EH (cell line): ENCODE measurements at regions not wholly inside any gene's neighbourhood (a gene's known extent, or its start where the extent isn't known, plus 50 kb on each side); places are given as distances from the start of the nearest gene placed in this dataset.
A peak's percentile ranks its signal among the peaks of the same experiment; 100 is the strongest.

ENCODE experiments used
- DNase-seq: peaks from one replicate; pipeline ENCODE4 v3.0.0-alpha.2; 2015; ENCODE audit warnings: low read depth

DNA sequence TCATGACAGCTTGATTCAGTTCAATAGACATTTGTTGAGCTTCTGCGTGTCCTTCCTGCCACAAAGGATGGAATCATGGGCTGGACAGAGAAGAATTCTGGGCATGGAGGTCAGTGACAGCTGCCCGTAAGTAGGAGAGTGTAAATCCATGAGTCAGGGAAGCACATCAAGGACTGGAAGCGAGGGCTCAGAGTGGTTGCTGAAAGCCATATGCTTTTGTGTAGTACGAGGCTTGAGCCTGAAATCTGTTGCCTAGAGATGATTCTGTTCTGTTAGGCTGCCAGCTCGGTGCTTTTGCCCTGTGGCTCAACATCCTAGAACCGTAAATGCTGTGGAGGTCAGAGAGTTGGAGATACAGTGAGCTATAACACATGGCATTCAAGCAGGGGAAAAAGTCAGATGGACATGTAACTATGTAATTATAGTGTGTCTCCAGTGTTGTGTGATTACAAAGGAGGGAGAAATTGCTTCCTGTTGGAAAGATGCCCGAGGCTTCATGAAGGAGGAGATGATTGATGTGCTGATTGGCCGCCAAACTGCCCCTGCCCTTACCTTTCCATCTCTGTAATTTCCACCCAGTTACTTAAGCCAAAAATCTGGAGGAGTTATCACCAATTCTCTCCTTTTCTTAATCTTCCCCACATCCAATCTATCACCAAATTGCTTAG is 92.8 kb upstream of the CACNA1E start:
- no peak for DNase-seq

DNA sequence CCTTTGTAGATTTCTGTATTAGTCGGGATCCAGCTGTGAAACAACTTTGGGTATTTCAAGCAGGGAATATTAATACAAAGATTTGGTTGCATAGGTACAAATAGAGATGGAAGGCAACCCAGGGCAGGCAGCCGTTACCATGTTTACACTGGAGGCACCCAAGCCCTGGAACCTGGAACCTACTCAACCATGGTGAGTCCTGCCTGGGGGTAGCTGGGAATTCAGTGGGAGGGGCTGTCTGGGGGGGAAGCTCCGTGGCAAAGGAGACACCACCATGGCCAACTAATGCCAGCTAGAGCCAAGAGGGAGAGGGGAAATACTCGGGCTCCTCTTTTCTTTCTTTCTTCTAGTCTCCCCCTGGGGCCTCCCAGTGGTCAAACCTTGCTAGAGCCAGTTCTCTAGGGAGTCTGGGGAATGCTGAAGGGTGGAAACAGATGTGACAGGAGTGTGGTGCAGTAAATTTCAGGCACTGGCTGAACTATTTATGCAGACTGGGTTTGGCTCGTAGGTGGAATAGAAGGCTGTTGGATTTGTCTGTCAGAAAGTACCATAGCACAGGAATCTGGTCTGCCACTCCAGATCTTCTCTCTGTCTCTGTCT is 91.9 kb upstream of the CACNA1E start:
- DNase-seq: no peak

DNA sequence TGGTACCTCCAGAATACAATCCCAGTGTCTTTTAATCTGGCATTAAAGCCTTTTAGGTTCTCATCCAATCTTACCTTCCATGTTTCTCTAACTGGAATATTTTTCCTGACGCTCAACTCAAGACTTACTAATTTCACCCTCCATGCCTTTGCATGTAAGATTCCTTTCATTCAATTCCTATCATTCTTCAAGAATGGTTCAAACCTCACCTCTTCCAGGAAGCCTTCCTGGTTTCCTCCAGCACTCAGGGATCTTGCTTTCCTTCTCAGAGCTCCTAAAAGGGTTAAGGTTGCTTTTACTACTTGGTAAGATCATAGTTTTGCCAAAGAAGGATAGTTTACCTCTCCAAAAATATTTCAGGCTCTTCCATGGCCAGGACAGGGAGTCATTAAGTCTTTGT is 91.2 kb upstream of the CACNA1E start:
- DNase-seq: no peak

DNA sequence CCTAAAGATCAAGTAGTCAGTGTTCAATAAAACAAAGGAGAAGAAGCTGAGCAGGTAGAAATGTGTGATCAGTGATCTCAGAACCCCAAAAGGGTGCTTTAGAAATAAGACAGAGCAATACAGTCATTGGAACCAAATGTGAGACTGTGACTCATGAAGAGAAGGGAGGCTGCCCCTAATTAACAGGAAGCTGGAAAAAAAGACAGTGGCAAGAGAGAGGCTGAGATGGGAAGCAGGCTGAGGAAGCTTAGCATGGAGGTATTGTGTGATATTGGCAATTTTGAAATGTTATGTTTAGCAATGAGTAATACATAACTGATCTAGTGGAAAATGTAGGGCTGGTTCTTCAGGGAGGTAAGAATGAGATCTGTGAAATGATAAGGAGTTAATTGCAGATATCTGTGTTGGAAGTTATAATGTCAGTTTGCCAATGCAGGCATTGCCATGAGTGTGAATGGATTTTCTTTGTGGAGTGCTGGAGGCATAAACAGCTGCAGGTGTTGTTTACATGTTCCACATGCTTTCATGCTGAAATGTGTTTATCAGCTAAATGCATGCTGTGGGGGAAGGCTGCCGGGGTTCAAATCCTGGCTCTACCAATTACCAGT is 90.6 kb upstream of the CACNA1E start:
- DNase-seq: peak; percentile 4

DNA sequence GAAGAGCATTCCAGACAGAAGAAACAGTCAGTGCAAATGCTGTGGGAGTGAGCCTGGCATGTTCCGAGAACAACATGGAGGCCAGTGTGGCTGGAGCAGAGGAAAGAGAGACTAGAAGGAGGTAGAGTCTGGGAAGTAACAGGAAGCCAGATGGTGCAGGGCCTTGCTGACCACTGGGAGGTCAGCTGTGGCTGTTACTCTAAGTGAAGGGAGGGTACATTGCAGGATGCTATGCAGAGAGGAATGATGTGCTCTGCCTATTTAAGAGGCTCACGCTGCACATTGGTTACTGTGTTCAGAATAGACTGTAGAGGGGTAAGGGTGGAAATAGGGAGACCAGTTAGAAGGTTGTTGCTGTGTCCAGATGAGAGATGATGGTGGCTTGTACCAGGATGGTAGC is 88.6 kb upstream of the CACNA1E start:
- no peak for DNase-seq

DNA sequence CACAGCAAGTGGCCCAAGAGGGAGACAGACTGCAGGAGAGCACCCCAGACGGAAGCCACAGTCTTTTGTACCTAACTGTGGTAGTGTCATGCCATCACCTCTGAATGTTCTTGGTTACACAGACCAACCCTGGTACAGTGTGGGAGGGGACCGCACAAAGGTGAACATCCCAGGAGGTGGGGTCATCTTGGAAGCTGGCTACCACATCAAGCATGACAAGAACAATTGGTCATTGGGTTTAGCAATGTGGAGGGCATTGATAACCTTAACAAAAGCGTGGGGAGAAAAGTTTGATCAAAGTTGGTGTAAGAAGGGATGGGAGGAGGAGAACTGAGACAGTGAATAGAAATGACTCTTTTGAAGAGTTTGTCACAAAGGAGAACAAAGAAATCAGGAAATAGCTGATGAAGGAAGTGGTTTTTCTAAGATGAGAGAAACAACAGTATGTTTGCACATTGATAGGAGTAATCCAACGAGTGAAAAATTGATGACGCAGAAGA is 87.1 kb upstream of the CACNA1E start:
- no peak for DNase-seq

DNA sequence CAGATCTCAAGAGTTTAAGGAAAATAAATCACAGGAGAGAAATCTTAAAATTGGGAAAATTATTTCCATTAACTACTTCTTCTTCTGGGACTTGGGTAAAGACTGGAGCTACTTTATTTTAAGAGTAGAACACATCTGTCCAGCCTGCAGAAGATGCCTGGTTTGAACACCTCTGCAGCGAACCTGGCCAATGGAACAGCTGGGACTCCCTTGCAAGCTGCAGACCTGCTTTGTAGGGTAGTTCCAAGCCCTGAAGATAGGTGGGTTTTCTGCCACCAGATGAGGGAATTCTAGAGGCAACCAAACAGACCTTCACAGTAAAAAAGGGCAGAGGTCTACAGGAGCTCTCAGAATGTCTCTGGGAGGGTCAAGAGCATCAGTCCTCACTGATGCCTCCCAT is 86.5 kb upstream of the CACNA1E start:
- DNase-seq: no peak

DNA sequence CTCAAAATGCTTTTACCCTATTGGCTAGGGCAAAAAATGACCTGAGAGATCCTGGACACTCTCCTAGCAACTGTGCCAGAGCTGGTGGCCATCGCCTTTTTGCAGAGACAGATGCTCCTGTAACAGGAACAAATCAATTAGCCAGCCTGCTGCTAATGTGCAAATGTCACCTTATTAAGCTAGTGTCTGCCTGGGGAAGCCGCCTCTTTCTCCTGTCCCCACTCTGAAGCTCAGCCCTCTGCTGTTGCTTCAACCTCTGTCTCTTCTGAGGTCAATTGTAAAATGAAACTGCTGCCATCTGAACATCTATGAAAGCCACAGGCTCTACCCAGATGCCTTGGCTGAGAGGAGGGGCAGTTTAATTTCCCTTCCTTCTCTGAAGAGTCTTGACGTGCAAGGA is 85.5 kb upstream of the CACNA1E start:
- no peak for DNase-seq

DNA sequence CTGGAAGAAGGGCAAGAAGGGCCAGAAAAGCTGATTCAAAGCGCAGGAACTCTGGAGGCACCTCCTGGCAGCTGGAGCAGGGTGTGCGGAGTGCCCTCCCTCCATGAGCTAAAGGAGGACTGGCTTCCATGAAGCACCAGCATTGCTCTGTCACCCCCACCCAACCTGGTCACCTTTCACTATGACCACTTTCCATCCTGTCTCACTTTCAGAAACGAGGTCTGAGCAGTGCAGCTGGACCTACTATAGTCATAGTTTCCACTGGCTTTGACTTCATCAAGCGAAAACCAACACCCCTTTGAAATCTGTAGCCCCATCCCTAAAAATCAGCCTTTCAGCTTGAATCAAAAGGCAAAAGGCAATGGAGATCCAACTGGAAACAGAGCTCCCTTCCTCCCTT is 84.8 kb upstream of the CACNA1E start:
- no peak for DNase-seq

DNA sequence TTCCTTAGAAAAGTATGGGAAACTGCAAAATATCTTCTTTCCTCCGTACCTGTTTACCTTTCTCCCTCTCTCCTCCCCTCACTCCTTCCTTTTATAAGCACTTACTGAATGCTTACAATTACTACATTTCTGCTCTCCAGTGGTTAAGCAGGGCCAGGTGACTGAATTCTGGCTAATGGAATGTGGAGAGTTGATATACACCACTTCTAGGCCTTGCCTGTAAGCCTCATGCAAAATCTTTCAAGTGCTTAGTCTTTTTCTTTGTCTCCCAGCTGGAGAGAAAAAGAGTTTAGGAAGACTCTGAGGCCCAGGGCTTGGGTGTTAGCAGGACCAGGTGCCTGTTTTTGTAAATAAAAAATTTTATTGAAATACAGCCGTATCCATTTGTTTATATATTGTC is 77.7 kb upstream of the CACNA1E start:
- no peak for DNase-seq

DNA sequence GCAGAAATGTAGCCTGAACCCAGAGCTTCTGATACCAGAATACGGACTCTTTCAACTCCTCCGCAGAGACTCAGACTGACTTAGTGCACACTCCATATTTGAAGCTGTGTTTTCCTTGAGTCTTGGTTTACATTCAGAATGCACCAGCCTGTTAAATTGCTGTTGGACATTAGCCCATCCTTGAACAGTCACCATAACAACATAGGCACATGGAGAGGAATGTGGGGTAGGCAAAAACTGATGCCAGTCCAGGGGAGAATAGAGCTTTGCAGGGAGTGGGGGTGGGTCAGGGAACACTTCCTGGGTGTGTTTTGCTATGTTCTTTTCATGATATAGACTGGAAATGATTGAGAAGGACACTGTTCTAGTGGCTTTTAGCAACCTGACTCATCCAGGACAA is 76.3 kb upstream of the CACNA1E start:
- no peak for DNase-seq

DNA sequence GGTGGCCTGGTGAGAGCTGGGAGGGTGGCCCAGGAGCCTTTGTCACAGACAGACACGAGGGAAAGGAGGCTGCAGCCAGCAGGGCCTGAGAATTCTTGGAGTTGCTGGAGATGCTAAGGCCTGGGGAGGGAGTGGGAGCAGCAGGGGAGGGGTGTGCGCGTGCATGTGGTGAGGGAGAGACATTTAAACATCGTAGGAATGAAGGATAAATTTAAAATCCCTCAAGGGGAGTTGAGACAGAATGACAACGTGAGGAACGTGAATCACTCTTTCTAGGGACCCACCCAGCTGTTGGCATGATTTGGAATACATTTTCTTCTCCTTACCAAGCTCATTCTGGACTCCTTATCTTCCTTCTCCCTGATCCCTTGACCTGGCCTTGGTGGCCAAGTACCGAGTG is 73.3 kb upstream of the CACNA1E start:
- no peak for DNase-seq

DNA sequence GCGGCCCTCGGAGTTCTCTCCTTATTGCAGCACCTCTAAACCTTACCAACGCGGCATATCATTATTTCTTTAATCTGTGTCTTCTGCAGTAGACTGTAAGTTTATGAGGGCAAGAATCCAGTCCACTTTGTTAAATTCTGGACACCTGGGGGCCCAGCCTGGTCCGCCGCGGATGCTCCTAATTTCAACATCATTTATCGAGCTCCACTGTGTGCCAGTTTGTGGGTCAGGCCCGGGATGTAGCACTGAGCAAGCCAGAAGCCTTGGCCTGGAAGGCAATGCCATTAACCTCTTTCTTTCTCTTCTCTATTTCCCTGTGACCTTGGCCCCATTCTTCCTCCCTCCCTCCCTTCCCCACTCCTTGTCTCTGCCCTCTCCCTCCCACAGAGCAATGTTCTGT is 70.6 kb upstream of the CACNA1E start:
- DNase-seq: no peak

DNA sequence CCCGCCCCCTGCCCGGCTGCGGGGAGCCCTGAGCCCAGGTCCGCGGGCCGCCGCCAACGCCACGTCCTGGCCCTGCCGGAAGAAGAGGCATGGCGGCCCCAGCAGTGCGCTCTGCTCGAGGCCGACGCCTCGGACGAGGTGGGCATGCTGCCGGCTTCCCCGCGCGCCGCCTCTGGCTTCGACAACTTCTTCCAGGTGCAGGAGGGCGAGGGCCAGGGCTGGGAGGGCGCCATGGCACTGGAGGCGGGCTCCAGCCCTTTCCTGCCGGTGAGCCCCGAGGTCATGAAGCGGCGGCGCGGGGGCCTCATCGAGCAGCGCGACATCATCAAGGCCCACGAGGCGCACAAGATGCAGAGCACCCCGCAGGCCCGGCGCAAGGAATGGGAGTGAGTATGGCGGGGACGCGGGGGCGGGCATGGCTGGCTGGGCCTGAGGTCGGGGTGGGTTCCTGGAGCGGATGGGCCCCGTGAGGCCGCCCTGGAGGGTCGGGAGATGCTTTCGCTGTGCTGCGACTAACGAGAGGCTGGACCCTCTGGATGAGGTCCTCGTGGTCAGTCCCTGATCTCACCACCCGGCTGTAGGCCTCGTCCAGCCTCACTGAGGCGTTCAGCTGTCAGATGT is 70.0 kb upstream of the CACNA1E start:
- DNase-seq: no peak

DNA sequence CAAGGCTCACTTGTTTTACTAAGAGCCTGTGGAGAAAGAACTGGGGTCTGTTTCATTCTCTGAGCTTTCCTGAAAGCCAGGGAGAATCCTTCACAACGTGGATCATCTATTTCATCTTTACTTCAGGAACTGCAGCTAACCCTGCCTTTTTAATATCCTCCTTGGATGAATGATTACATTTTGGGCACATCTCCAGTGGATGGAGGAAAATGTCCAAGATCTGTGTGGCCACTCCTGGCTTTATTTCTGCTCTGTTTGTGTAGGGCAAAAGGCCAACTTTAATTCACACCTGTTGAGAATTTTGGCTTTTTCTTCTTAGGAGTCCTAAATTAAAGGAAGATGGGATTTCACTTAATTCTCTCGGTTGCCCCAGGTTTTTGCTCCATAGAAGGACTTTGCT is 69.5 kb upstream of the CACNA1E start:
- DNase-seq: no peak

DNA sequence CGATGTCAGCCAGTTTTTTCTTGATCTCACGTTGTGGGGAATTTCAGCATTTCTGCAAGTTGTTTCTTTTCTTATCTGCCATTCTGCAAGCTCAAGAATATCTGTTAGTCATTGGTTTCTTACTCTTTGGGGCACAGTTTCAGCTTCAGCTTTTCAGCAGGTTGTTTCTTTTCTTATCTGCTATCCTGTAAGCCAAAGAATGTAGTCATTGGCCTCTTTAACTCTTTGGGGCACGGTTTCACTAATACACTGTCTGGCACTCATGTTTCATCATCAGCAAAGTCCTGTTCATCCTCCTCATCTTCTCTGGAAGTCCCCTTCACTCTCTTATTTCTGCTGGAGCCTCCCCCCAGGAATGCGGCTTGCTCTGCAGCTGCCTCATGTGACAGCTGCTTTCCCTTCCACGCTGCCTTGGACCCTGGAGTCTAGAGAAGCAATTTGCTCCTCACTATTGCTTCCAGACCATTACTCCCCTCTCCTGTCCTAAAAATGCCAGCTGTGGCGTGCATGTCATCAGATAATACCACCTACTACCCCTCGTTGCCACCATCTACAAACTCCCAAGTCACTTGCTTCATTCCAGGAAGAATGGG is 67.0 kb upstream of the CACNA1E start:
- no peak for DNase-seq

DNA sequence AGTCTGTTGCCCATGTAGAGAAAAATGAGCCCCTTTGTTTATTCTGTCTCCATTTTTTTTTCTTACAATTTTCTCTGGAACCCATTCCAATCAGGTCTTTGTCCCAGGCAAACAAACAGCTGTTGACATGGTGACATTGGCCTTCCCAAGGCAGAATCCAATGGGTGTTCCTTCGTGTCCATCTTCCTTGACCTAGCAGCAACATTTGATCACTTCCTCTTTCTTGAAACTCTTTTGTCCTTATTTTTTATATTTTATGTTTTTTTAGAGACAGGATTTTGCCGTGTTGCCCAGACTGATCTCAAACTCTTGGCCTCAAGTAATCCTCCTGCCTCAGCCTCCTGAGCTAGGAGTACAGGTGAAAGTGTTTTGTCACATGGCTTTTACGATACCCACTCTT is 65.4 kb upstream of the CACNA1E start:
- no peak for DNase-seq

DNA sequence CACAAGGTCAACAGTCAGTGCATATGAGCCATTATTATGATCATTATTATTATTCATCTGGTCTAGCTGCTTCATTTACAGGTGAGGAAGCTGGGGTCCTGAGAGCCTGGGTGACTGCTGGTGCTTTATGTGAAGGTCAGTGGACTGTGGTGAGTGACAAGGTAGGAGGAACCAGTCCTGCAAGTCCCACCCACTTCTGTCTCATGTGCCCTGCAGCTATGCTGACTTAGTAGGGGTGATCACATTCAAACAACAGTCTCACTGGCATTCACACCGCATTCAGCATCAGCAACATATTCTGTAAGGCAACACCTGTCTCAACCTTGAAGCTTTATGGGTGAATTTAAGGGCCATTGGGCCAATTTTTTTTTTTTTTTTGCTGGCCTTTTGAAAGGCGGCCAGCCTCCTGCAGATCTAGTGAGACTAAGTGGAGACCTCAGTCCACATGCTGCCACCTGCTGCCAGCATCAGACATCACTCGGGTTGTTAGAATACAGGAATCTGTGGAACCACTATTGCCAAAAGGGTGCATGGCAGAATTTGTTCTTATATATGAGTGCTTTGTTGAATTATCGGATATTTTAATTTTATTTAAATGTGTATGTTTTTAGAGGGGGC is 59.9 kb upstream of the CACNA1E start:
- DNase-seq: peak; percentile 40

DNA sequence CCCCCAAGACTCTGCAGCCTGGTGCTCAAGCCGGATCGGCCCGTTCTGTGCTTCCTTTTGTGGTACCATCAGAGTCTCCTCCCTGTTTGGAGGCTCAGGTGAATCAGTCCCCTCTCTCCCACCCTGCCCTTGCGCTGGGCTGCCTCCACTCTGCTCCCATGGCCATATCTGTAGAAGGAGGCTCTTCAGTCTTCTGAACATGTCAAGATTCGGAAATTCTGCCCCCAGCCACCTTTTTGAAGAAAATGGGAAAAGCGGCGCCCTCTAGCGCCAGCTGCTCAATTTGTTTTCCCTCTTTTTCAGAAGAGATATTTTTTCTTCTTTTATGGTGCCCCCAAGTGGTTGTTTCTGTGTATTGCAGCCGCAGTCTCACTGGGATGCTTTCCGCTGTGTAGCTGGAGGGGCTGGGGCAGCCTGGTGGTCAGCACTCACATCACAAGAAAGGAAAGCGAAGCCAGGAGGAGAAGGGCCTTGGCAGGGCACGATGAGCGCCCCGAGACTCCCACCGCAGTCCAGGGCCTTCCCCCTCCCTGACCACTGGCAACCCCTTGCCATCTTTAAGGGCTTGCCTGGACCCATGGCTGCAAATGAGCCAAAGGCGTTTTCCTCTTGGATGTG is 58.4 kb upstream of the CACNA1E start:
- peak; percentile 67 for DNase-seq

DNA sequence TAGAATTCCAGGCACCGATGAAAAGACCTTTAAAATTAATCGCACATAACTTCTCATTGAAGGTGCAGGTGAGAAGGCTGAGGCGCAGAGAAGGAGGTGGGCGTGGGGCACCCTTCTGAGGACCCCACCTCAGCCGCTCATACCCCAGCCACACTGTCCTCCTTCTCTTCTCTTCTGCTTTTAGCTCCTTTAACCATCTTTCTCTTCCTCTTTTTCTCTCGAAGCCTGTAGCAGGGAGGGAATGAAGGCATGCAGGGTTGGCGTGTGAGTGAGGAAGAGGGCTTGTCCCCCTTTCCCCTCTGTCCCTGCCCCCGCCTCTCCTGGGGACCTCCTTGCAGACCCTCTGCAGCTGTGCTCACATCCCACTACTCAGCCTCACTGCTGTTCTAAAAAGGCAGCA is 57.8 kb upstream of the CACNA1E start:
- DNase-seq: no peak

DNA sequence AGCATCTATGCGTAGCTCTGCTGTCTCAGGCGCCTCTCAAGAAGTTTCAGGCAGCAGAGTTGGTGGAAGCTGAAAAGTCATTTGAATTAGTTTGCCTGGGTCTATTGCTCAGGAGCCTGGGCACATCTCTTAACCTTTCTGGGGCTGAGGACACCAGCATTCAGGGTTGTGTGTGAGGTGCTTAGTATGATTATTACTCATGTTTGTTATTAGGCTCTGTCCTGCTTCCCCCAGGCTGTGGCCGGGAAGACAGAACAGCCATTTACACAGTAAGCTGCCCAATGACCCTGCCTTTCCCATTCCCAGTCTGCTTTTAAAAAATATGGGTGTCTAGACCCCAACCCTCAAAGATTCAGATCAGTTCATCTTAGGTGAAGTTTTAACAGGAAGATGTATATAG is 53.9 kb upstream of the CACNA1E start:
- DNase-seq: no peak
